ENCODE measurements at regions not wholly inside any gene's neighbourhood (a gene's known extent, or its start where the extent isn't known, plus 50 kb on each side); places are given as distances from the start of the nearest gene placed in this dataset.

- no peak for TF ChIP-seq CTCF (IDR thresholded peaks at IDR 0.05)
- no peaks in the 10 kb centered on the region for H3K4me1 Mint-ChIP-seq (ENCODE audit: low read depth)
- peaks cover 6% of the 10 kb centered on the region for H3K36me3 Mint-ChIP-seq (ENCODE audit: low read depth)
- H3K9me3 Mint-ChIP-seq = peaks cover 26% of the 10 kb centered on the region
- H3K4me3 Mint-ChIP-seq = no peak overlapping the region
- H3K27me3 Mint-ChIP-seq (ENCODE audit: insufficient read depth) = no peaks in the 10 kb centered on the region
- DNase-seq = no peak
- H3K27ac Mint-ChIP-seq = no peak overlapping the region
Observed at GRCh38 chr14:46788994-46789393, 137.4 kb upstream of the RPL10L start.

GRCh38 chr14:46782281-46782680 is 130.7 kb upstream of the RPL10L start:
- Mint-ChIP-seq H3K27ac (no peak overlapping the region), H3K27me3 (ENCODE audit: insufficient read depth) (no peaks in the 10 kb centered on the region), H3K4me1 (ENCODE audit: low read depth) (no peaks in the 10 kb centered on the region), H3K4me3 (no peak overlapping the region), H3K36me3 (ENCODE audit: low read depth) (no peaks in the 10 kb centered on the region), H3K9me3 (peaks cover 36% of the 10 kb centered on the region)
- no peak for TF ChIP-seq CTCF (IDR thresholded peaks at IDR 0.05)
- DNase-seq = no peak

- Mint-ChIP-seq H3K27me3 (ENCODE audit: insufficient read depth) (peaks cover 2% of the 10 kb centered on the region; the same call in 1 of the 2 replicates), H3K4me1 (ENCODE audit: low read depth) (no peaks in the 10 kb centered on the region), H3K36me3 (ENCODE audit: low read depth) (no peaks in the 10 kb centered on the region), H3K27ac (no peak overlapping the region), H3K4me3 (no peak overlapping the region), H3K9me3 (peaks cover 31% of the 10 kb centered on the region)
- DNase-seq = no peak
- TF ChIP-seq CTCF (IDR thresholded peaks at IDR 0.05) = no peak
Observed at GRCh38 chr14:46769292-46769691, 117.7 kb upstream of the RPL10L start.

- Mint-ChIP-seq H3K27ac (no peak overlapping the region), H3K9me3 (peaks cover 85% of the 10 kb centered on the region)
Observed at GRCh38 chr14:46747001-46747652, 95.5 kb upstream of the RPL10L start.

GRCh38 chr14:46734286-46734685 is 82.7 kb upstream of the RPL10L start:
- Mint-ChIP-seq H3K27ac (no peak overlapping the region), H3K4me1 (ENCODE audit: low read depth) (no peaks in the 10 kb centered on the region), H3K36me3 (ENCODE audit: low read depth) (no peaks in the 10 kb centered on the region), H3K9me3 (peaks cover 35% of the 10 kb centered on the region), H3K4me3 (no peak overlapping the region), H3K27me3 (ENCODE audit: insufficient read depth) (no peaks in the 10 kb centered on the region)
- TF ChIP-seq CTCF (IDR thresholded peaks at IDR 0.05) = no peak
- no peak for DNase-seq

More at GRCh38 chr14:46747001-46747652, 95.5 kb upstream of the RPL10L start:
- no peaks in the 10 kb centered on the region; the same call in 1 of the 2 replicates for H3K27me3 Mint-ChIP-seq (ENCODE audit: insufficient read depth)
- no peak for DNase-seq
- H3K4me3 Mint-ChIP-seq = no peak overlapping the region
- no peaks in the 10 kb centered on the region for H3K4me1 Mint-ChIP-seq (ENCODE audit: low read depth)
- no peak for TF ChIP-seq CTCF (IDR thresholded peaks at IDR 0.05)
- H3K36me3 Mint-ChIP-seq (ENCODE audit: low read depth) = no peaks in the 10 kb centered on the region; the same call in 1 of the 2 replicates

Data from HFFc6 (cell line).